GM23338 (cell line): ENCODE measurements at regions not wholly inside any gene's neighbourhood (a gene's known extent, or its start where the extent isn't known, plus 50 kb on each side); places are given as distances from the start of the nearest gene placed in this dataset.

ENCODE experiments used
- ATAC-seq: fragments of 200-7000 bp; cut with Tn5 transposase; 3 replicates; pipeline ENCODE4 v1.9.1; 2020
- DNase-seq: peaks from one replicate; pipeline ENCODE4 v3.0.0-alpha.2; 2015; ENCODE audit warnings: low spot score
- H2AFZ ChIP-seq: fragments of 200-600 bp; sonication (generic); 2 replicates; pipeline ENCODE4 v1.8.0; 2016; ENCODE audit warnings: antibody characterized with exemption, mild to moderate bottlenecking, moderate library complexity
- H3F3A ChIP-seq: fragments of 200-600 bp; sonication (generic); replicated peaks from 2 replicates; pipeline ENCODE4 v1.8.0; 2017; ENCODE audit warnings: antibody characterized with exemption, mixed run types, low read depth
- H3K27ac ChIP-seq: fragments of 200-600 bp; sonication (generic); 2 replicates; pipeline ENCODE4 v1.6.1; 2016; ENCODE audit warnings: low read depth
- H3K27me3 ChIP-seq: fragments of 200-600 bp; sonication (generic); 2 replicates; pipeline ENCODE4 v1.8.0; 2016; ENCODE audit warnings: mild to moderate bottlenecking, mixed run types, moderate library complexity; ENCODE audit not compliant: insufficient read depth
- H3K36me3 ChIP-seq: fragments of 200-600 bp; sonication (generic); 2 replicates; pipeline ENCODE4 v1.8.0; 2016; ENCODE audit warnings: mild to moderate bottlenecking; ENCODE audit not compliant: insufficient read depth
- H3K4me1 ChIP-seq: fragments of 200-600 bp; sonication (generic); 2 replicates; pipeline ENCODE4 v1.8.0; 2016; ENCODE audit warnings: mild to moderate bottlenecking, moderate library complexity; ENCODE audit not compliant: insufficient read depth
- H3K4me2 ChIP-seq: fragments of 200-600 bp; sonication (generic); 2 replicates; pipeline ENCODE4 v1.7.1; 2017; ENCODE audit warnings: mixed run types
- H3K4me3 ChIP-seq: fragments of 200-600 bp; sonication (generic); 2 replicates; pipeline ENCODE4 v1.6.1; 2016; ENCODE audit warnings: mixed run types
- H3K79me2 ChIP-seq: fragments of 200-600 bp; sonication (generic); replicated peaks from 2 replicates; pipeline ENCODE4 v1.8.0; 2017; ENCODE audit warnings: mild to moderate bottlenecking; ENCODE audit not compliant: insufficient read depth
- H3K9me2 ChIP-seq: fragments of 200-600 bp; sonication (generic); 2 replicates; pipeline ENCODE4 v1.8.0; 2017; ENCODE audit not compliant: insufficient read depth
- H4K20me1 ChIP-seq: fragments of 200-600 bp; sonication (generic); replicated peaks from 2 replicates; pipeline ENCODE4 v1.8.0; 2017; ENCODE audit warnings: mild to moderate bottlenecking; ENCODE audit not compliant: insufficient read depth
- H3K27ac Mint-ChIP-seq: 2 replicates; pipeline ENCODE4 v1.8.0; 2020; ENCODE audit warnings: inconsistent platforms, mild to moderate bottlenecking, moderate library complexity, mixed read lengths
- H3K27me3 Mint-ChIP-seq: 3 replicates; pipeline ENCODE4 v1.8.0; 2022; ENCODE audit warnings: low read depth, mild to moderate bottlenecking, moderate library complexity, mixed read lengths, inconsistent platforms; ENCODE audit not compliant: insufficient read depth, poor library complexity
- H3K36me3 Mint-ChIP-seq: 3 replicates; pipeline ENCODE4 v1.8.0; 2021; ENCODE audit warnings: low read depth, mild to moderate bottlenecking, inconsistent platforms, moderate library complexity, mixed read lengths
- H3K4me1 Mint-ChIP-seq: 3 replicates; pipeline ENCODE4 v1.8.0; 2020; ENCODE audit warnings: mild to moderate bottlenecking, inconsistent platforms, mixed read lengths
- H3K4me3 Mint-ChIP-seq: 3 replicates; pipeline ENCODE4 v1.8.0; 2021; ENCODE audit warnings: moderate library complexity, mild to moderate bottlenecking, inconsistent platforms, mixed read lengths
- H3K9me3 Mint-ChIP-seq: 3 replicates; pipeline ENCODE4 v1.8.0; 2020; ENCODE audit warnings: moderate library complexity, mild to moderate bottlenecking, inconsistent platforms, mixed read lengths
- CREB1 ChIP-seq: fragments of 250-450 bp; sonication (Bioruptor Pico); IDR thresholded peaks from 2 replicates; pipeline ENCODE4 v1.5.0; 2020; ENCODE audit warnings: low read depth, mild to moderate bottlenecking, moderate library complexity
- CTCF ChIP-seq, 2 experiments: fragments of 200-600 bp in 1 of 2; sonication (generic) in 1 of 2; conservative IDR thresholded peaks; 2 replicates each; pipeline versions ENCODE4 v1.5.1 to v1.6.1; 2016 to 2017; ENCODE audit warnings: antibody characterized with exemption in 2 of 2, low read depth in 2 of 2, mild to moderate bottlenecking in 2 of 2, moderate library complexity in 1 of 2
- EZH2 ChIP-seq: fragments of 200-600 bp; sonication (generic); IDR thresholded peaks from one replicate; pipeline ENCODE4 v1.8.0; 2017; ENCODE audit warnings: antibody characterized with exemption, mild to moderate bottlenecking, low read depth; ENCODE audit not compliant: unreplicated experiment
- EZH2phosphoT487 ChIP-seq: fragments of 200-600 bp; sonication (generic); IDR thresholded peaks from one replicate; pipeline ENCODE4 v1.8.1; 2018; ENCODE audit warnings: antibody characterized with exemption; ENCODE audit not compliant: unreplicated experiment
- JUNB ChIP-seq: IDR thresholded peaks from one replicate; pipeline ENCODE4 v1.6.1; 2016; ENCODE audit warnings: antibody characterized with exemption; ENCODE audit not compliant: unreplicated experiment
- NANOG ChIP-seq: IDR thresholded peaks from 2 replicates; pipeline ENCODE4 v1.6.1; 2016; ENCODE audit warnings: antibody characterized with exemption, borderline replicate concordance
- POLR2AphosphoS5 ChIP-seq: IDR thresholded peaks from 2 replicates; pipeline ENCODE4 v1.6.1; 2016; ENCODE audit warnings: antibody characterized with exemption, low read depth
- REST ChIP-seq: IDR thresholded peaks from one replicate; pipeline ENCODE4 v1.6.1; 2018; ENCODE audit warnings: antibody characterized with exemption; ENCODE audit not compliant: unreplicated experiment
- STAT1 ChIP-seq: IDR thresholded peaks from one replicate; pipeline ENCODE4 v1.6.1; 2016; ENCODE audit warnings: antibody characterized with exemption; ENCODE audit not compliant: unreplicated experiment
- ZNF114 ChIP-seq: fragments of 250-450 bp; sonication (Bioruptor Pico); IDR thresholded peaks from 2 replicates; pipeline ENCODE4 v1.5.0; 2020; ENCODE audit warnings: mild to moderate bottlenecking, moderate library complexity
- ZNF331 ChIP-seq: fragments of 250-450 bp; sonication (Bioruptor Pico); IDR thresholded peaks from 2 replicates; pipeline ENCODE4 v1.5.0; 2020; ENCODE audit warnings: low read depth, mild to moderate bottlenecking, moderate library complexity
- ZNF462 ChIP-seq: fragments of 250-450 bp; sonication (Bioruptor Pico); IDR thresholded peaks from 2 replicates; pipeline ENCODE4 v1.5.0; 2020; ENCODE audit warnings: mild to moderate bottlenecking, moderate library complexity
- TF ChIP-seq, protein P1 (sequence below): IDR thresholded peaks from 2 replicates; pipeline ENCODE4 v1.6.1; 2016; ENCODE audit warnings: antibody characterized with exemption

DNA sequence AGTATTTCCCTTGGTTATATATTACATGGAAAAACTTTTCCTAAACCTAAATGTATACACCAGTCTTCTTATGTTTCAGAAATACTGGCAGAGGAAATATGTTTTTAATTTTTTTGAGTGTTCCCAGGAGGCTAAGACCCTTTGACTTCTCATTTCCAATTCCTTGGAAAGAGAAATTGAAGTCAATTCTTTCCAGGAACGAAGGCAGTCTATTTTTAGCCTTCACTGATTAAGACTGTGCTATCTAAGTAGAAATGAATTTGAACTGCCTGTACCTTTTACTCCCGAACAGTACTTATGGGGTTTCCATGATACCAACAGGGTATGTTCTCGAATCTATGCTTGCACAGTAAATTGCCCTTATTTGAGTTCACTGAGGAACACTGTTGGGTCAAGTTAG lies 340.3 kb upstream of the CD180 start:
- ATAC-seq (no peak), DNase-seq (no peak)
- H3K4me1 ChIP-seq, result no peaks in the 10 kb centered on the region
- H3K4me3 Mint-ChIP-seq, result no peak overlapping the region
- TF ChIP-seq ZNF331 (no peak), REST (no peak), EZH2 (no peak), NANOG (no peak), ZNF114 (CRISPR knock-in tag) (no peak), ZNF462 (CRISPR knock-in tag) (no peak), POLR2AphosphoS5 (no peak), EZH2phosphoT487 (no peak), JUNB (no peak), CTCF (conservative IDR thresholded peaks at IDR 0.05; ENCODE audit: low read depth in 2 of 2) (no peak), STAT1 (no peak), CREB1 (CRISPR knock-in tag) (no peak)
- TF ChIP-seq, protein P1, sequence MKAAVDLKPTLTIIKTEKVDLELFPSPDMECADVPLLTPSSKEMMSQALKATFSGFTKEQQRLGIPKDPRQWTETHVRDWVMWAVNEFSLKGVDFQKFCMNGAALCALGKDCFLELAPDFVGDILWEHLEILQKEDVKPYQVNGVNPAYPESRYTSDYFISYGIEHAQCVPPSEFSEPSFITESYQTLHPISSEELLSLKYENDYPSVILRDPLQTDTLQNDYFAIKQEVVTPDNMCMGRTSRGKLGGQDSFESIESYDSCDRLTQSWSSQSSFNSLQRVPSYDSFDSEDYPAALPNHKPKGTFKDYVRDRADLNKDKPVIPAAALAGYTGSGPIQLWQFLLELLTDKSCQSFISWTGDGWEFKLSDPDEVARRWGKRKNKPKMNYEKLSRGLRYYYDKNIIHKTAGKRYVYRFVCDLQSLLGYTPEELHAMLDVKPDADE, result no peak
- no peaks in the 10 kb centered on the region for H3K4me1 Mint-ChIP-seq
- no peaks in the 10 kb centered on the region for H3F3A ChIP-seq
- H3K27ac Mint-ChIP-seq, result no peak overlapping the region
- H3K27me3 Mint-ChIP-seq, result no peaks in the 10 kb centered on the region
- no peak overlapping the region for H3K4me2 ChIP-seq
- no peaks in the 10 kb centered on the region for H3K27me3 ChIP-seq
- H3K79me2 ChIP-seq, result no peaks in the 10 kb centered on the region
- no peaks in the 10 kb centered on the region for H3K9me2 ChIP-seq
- no peaks in the 10 kb centered on the region; the same call in 2 of the 3 replicates for H3K9me3 Mint-ChIP-seq
- no peaks in the 10 kb centered on the region for H4K20me1 ChIP-seq
- H3K36me3 Mint-ChIP-seq, result no peaks in the 10 kb centered on the region
- H3K27ac ChIP-seq, result no peak overlapping the region
- no peaks in the 10 kb centered on the region for H3K36me3 ChIP-seq
- H2AFZ ChIP-seq, result no peak overlapping the region
- no peak overlapping the region for H3K4me3 ChIP-seq
